Fibroblast of gingiva (primary cell): ENCODE measurements at regions not wholly inside any gene's neighbourhood (a gene's known extent, or its start where the extent isn't known, plus 50 kb on each side); places are given as distances from the start of the nearest gene placed in this dataset.

ENCODE experiments used
- DNase-seq: peaks from one replicate; pipeline ENCODE4 v3.0.0-alpha.2; 2011; ENCODE audit warnings: low read depth

DNA sequence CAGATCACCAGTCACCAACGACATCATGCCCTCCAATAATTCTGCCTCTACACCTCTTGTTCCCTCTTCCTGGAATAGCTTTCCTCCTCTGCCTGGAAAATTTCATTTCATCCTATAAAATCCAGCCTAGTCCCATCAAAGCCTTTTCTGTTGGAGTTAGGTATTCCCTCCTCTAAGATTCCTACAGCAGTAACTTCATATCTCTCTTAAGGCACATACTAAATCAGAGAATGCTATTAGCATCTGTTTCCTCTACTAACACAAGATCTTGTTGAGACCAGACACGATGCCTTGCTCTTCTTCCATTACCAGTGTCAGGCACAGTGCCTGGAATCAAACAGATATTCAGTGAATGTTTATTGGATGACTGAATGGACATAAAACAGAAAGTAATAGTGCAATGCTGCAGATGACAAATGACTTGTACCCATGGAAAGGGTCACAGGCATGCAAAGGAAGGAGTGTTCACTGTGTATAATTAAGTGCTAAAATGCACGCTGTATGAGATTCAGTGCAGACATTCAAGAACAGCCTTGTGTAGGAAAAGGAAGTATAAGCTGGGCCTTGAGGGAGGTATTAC is 342.0 kb upstream of the ACVR2A start:
- DNase-seq = no peak

DNA sequence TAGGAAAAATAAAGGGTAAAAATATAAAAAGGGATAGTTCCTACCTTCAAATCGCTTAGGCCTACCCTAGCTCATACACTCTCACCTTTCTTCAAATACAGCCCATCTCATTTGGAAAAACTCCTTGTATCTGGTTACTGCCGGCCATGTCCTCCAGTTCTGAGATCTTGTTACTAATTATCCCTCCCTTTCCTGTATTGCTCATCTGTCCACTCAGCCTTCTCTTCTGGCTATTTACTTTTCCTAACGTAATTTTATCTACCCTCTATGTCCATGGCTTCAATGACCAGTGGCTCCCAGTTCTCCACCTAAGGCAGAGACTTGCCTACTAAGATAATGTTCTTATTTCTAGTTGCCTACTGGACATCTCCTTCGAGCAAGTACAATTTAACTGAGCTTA is 342.9 kb upstream of the ACVR2A start:
- no peak for DNase-seq

DNA sequence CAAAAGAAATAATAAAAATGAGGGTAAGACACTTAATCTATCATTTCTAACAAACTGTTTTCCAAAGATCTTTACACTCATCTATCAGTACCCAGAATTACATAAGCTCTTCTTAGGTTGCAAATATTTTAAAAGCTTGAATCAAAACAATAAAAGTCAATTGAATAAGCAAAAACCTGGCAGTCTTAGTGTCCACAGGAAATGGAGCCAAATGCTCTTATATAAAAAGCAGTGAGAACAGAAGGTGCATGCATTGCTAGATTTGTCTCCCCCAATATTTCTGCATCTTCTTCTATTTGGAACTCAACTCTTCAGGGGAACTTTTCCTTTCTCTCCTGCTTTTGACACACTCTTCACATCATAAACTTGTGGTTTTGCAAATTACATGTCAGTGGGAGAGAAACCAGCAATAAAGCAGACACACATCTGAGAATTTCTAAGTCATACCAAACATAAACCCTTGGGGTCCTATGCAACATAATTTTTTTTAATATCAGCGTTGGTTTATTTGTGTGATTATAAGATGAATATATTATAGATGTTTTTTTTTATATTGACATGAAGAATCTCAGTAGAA is 343.9 kb upstream of the ACVR2A start:
- no peak for DNase-seq

DNA sequence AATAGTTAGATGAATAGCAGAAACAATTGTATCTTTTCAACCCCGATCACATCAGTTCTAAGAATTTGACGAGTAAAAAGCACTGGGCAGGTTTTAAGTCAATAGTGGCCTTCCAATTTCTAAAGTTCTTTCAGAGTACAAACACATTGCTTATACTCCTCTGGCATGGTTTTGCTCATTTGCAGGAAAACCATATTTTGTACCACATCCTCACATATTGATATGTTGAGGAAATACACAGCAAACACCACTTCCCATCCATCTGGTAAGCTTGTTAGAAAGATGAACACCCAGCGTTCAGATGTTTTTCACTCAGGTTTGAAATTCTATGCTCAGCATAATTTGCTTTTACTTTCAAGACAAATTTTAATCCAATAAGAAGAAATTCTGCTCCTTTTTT is 344.6 kb upstream of the ACVR2A start:
- no peak for DNase-seq

- peak; percentile 39 for DNase-seq
These were observed 345.0 kb upstream of the ACVR2A start for GRCh38 chr2:147499785-147500184.

DNA sequence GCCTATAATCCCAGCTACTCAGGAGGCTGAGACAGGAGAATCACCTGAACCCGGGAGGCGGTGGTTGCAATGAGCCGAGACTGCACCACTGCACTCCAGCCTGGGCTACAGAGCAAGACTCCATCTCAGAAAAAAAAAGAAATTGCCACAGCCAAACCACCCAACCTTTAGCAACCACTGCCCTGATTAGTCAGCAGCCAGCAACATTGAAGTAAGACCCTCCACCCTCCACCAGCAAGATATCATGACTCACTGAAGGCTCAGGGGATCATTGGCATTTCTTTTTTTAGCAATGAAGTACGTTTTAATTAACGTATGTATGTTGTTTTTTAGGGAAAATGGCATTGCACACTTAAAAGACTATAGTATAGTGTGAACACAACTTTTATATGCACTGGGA is 349.1 kb upstream of the ACVR2A start:
- DNase-seq = no peak

DNA sequence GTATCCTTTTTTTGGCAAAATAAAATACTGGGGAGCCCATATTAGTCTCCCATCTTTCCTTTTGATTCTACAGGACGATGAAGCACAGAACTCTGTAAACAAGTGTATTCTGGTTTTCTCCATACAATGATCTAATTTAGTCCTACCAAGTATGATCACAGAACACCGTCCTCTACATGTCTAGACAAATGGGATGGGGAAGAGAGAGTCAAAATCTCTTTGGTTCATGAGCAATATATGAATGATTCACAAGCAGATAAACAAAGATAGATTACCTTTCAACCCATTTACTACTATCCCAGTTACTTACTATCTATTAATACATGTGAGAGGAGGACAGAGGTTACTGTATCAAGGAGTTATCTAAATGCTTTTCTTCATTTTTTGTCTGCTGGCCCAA is 352.4 kb upstream of the ACVR2A start:
- DNase-seq = no peak

- no peak for DNase-seq
These were observed 353.3 kb upstream of the ACVR2A start for GRCh38 chr2:147491506-147491905.

GRCh38 chr2:147490401-147491261 is 354.2 kb upstream of the ACVR2A start:
- DNase-seq = no peak

DNA sequence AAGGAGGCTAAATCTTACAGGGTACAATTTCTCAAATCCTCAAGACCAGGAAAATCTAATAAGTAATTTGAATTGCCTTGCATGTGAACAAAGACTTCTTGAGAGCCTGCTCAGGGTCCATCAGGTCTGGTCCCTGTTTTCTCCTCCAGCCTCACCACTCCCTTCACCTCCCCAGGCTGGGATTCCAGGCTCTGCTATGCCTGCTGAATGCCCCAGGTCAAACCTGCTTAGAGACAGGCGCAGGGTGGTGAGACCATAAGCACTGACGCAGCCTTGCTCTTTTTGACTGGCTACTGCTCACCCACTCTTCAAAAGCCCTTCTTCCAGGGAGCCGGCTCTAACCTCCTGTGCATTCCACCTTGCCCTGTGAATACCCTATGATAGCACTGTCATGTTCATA is 356.4 kb upstream of the ACVR2A start:
- DNase-seq = no peak

GRCh38 chr2:147487978-147488289 is 356.9 kb upstream of the ACVR2A start:
- no peak for DNase-seq

DNA sequence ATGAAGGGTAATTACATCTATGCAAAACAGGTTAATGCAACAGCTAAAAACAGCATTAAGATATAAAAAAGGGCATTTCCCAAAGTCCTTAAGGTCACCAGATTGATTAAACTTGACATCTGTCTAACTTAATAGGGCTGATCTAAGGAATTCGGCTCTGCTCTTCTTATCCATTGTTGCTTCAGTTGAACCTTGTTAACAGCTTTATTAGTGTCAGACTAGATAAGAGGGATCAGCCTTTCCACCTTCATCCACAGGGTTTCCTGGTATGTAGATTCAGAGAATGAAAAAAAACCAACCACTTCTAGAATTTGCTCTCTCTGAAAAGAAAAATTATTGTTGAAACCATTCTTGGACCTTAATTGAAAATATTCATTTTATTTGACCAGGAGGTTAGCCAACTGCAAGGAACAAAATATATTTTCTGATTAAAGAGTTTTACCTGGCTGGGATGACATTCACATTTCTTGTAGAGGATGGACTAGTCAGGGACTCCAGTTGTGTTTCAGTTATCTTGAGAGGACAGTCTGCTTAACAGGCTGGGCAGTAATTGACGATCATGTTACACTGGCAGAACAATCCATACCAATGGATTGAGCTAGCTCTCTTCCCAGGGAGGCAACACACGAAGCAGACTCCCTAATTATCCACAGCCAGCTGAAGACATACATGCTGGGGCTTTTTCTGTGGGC is 357.4 kb upstream of the ACVR2A start:
- DNase-seq = peak; percentile 8

DNA sequence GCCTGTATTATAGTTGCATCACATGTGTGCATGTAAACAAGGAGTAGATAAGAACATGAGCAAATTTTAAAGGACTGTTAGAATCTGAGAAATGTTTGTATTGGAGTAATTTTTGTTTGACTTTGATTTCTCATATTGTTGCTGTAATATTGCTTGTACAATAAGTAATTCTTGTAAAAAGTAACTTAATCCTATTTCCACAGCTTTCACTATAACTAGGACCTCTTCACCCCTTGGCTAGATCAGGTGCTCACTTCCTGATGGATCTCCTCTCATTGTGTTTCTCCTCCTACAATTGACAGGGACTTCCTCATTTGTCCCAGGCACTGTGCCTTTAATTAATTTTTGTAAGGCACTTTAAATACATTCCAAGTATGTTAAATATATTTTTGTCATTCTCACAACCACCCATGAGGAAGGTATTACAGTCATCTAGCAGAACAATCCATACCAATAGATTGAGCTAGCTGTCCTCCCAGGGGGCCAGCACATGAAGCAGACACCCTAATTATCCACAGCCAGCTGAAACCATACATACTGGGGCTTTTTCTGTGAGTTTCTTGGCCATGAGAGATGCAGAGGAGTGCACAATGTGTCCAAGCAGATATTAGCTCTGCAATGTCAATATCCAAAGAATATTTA is 359.5 kb upstream of the ACVR2A start:
- no peak for DNase-seq

- no peak for DNase-seq
These were observed 360.9 kb upstream of the ACVR2A start for GRCh38 chr2:147483911-147484310.

DNA sequence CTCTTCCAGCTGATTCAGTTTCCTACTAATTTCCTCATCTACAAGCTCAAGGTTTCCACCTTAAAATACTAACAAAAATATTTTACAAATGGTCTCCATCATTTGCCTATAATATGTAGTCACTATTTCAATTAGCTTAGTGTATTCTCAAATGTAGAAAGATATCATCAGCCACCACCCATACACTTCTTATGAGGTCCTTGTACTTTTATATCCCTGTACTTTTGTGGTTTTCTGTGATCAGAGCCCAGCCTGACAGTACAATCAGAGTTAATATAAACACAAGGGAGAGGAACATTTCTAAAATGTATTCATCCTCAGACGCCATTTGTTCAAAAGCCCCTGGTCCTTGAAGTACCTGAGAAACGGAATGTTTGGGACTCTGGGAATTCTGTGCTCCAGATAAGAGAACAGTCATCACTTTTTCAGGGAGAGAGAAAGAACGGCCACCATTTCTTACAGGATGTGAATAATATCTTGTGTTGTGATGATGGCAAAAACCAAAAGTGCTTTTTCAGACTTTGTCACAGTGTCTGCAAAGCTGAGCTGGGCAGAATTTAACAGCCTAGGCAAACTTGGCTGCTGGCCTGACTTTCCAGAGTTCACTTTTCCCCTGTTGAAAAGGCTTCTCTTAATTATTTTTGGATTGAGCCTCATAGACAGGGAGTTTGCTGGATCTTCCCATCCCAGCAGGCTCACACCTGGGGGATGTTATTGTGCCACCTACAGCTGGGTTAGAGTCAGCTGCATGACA is 361.7 kb upstream of the ACVR2A start:
- no peak for DNase-seq

GRCh38 chr2:147482111-147482895 is 362.5 kb upstream of the ACVR2A start:
- no peak for DNase-seq

- no peak for DNase-seq
These were observed 365.5 kb upstream of the ACVR2A start for GRCh38 chr2:147479358-147479757.

DNA sequence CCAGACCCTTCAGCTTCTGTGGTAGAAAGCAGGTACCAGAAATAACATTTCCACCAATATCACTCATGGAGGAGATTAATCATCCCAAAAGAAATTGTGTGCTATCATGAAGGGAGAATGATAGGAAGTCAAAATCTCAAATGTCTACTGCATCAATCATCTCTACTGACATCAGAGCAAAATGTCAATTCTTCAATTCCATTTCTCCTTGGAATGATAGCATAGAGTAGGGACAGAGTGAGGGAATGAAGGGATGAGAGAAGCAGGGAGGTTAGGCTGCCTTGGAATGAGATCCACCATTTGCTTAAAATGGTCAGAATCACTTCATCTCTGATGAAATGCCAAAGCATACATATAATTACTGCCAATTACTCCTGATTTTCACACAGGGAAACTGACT is 371.8 kb upstream of the ACVR2A start:
- DNase-seq = no peak

GRCh38 chr2:147471126-147471525 is 373.7 kb upstream of the ACVR2A start:
- no peak for DNase-seq

- DNase-seq = no peak
These were observed 375.4 kb upstream of the ACVR2A start for GRCh38 chr2:147469471-147469870.

DNA sequence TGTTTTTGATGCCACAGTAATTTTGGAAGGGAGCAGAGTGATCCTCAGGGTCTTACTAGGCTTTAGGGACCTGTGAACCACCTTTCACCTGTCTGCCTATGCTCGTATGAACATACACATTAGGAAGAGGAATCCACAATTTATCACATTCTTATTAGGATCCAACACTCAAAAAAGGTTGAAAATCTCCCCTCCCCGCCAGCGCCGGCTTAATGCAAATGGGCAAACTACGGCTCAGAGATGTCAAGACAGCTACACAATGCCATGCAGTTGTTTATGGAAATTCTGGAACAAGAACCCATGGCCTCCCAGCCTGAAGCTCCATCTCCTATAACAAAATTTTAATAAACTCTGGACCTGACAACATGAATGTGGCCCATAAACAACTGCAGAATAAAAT is 375.9 kb upstream of the ACVR2A start:
- DNase-seq = no peak
